Gastroesophageal sphincter (tissue), 4 donors: ENCODE measurements at regions not wholly inside any gene's neighbourhood (a gene's known extent, or its start where the extent isn't known, plus 50 kb on each side); places are given as distances from the start of the nearest gene placed in this dataset.

Source experiments
- ATAC-seq: fragments of 150-250 bp; one replicate; pipeline ENCODE4 v1.9.1; 2016; ENCODE audit warnings: mild to moderate bottlenecking, moderate library complexity
- H3K27ac ChIP-seq, 4 donors: fragments of 200-600 bp; sonication (generic) in 3 of 4; 1 replicate in 3 of 4; 2 replicates in 1 of 4; pipeline ENCODE4 v1.5.1; 2016 to 2019
- H3K27me3 ChIP-seq: fragments of 200-600 bp; sonication (generic); one replicate; pipeline ENCODE4 v1.5.1; 2019
- H3K36me3 ChIP-seq, 2 donors: fragments of 200-600 bp; sonication (generic); one replicate each; pipeline ENCODE4 v1.5.1; 2019; ENCODE audit warnings: control low read depth in 1 of 2
- H3K4me1 ChIP-seq, 3 donors: fragments of 200-600 bp; sonication (generic); 1 replicate in 2 of 3; 2 replicates in 1 of 3; pipeline ENCODE4 v1.5.1; 2016 to 2019; ENCODE audit warnings: control low read depth in 2 of 3
- H3K4me3 ChIP-seq, 2 donors: fragments of 200-600 bp; sonication (generic); one replicate each; pipeline ENCODE4 v1.5.1; 2019; ENCODE audit warnings: mild to moderate bottlenecking in 1 of 2, moderate library complexity in 1 of 2
- H3K9me3 ChIP-seq, 3 donors: fragments of 200-600 bp; sonication (generic); one replicate each; pipeline ENCODE4 v1.5.1; 2017 to 2019; ENCODE audit warnings: control low read depth in 2 of 3
- EP300 ChIP-seq: sonication (generic); formaldehyde crosslinking; IDR thresholded peaks from one replicate; pipeline ENCODE4 v1.6.1; 2017; ENCODE audit warnings: antibody characterized with exemption, mild to moderate bottlenecking
- POLR2A ChIP-seq, 2 donors: fragments of 450-650 bp; IDR thresholded peaks; one replicate each; pipeline ENCODE4 v1.6.1; 2017; ENCODE audit warnings: antibody characterized with exemption in 2 of 2, mild to moderate bottlenecking in 2 of 2, moderate library complexity in 1 of 2
- POLR2AphosphoS5 ChIP-seq: sonication (generic); formaldehyde crosslinking; IDR thresholded peaks from one replicate; pipeline ENCODE4 v1.6.1; 2017; ENCODE audit warnings: antibody characterized with exemption
- WGBS, 2 donors: methylation state at CpG; one replicate each; pipeline ENCODE4 v1.1.5; 2018; ENCODE audit warnings: low coverage in 1 of 2; 5-methylcytosine and 5-hydroxymethylcytosine counted together
- TF ChIP-seq, protein P1 (sequence below), 4 experiments: fragments of 200-600 bp in 2 of 4; fragments of 450-650 bp in 2 of 4; sonication (generic) in 1 of 4; IDR thresholded peaks; one replicate each; pipeline ENCODE4 v1.5.1; 2017 to 2019; ENCODE audit warnings: antibody characterized with exemption in 4 of 4, mild to moderate bottlenecking in 2 of 4, moderate library complexity in 2 of 4

DNA sequence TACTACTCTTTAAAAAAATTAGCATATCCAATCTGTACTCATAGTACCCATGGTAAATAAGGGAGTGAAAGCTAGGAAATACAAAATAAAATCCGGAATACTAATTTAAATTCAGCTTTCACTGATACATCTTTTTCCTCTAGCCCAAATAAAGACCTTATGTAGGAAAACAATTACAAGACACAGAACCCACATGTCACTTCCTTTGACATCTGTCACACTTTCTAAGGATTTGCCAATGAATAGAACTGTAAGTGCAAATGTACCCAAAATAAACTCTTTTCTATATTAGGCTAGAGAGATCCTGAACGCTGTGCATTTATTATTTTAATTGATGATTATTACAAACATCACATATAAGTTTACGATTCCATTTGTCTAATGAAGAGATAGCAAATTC lies 393.0 kb downstream of the LRRIQ3 start:
- TF ChIP-seq, protein P1, sequence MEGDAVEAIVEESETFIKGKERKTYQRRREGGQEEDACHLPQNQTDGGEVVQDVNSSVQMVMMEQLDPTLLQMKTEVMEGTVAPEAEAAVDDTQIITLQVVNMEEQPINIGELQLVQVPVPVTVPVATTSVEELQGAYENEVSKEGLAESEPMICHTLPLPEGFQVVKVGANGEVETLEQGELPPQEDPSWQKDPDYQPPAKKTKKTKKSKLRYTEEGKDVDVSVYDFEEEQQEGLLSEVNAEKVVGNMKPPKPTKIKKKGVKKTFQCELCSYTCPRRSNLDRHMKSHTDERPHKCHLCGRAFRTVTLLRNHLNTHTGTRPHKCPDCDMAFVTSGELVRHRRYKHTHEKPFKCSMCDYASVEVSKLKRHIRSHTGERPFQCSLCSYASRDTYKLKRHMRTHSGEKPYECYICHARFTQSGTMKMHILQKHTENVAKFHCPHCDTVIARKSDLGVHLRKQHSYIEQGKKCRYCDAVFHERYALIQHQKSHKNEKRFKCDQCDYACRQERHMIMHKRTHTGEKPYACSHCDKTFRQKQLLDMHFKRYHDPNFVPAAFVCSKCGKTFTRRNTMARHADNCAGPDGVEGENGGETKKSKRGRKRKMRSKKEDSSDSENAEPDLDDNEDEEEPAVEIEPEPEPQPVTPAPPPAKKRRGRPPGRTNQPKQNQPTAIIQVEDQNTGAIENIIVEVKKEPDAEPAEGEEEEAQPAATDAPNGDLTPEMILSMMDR (IDR thresholded peaks at IDR 0.05) = no peak
- TF ChIP-seq POLR2A (IDR thresholded peaks at IDR 0.05) (no peak), EP300 (no peak), POLR2AphosphoS5 (no peak)
- no peak overlapping the region for H3K27ac ChIP-seq
- ATAC-seq = no peak
- no peaks in the 10 kb centered on the region for H3K36me3 ChIP-seq
- no peaks in the 10 kb centered on the region for H3K9me3 ChIP-seq
- no peak overlapping the region for H3K4me3 ChIP-seq
- H3K27me3 ChIP-seq = no peaks in the 10 kb centered on the region
- no peaks in the 10 kb centered on the region for H3K4me1 ChIP-seq
- WGBS, 2 donors = 66 to 88% methylated on average over 3 of the region's 3 CpGs

GRCh38 chr1:73803380-73803779 lies 394.6 kb downstream of the LRRIQ3 start:
- H3K4me1 ChIP-seq = no peaks in the 10 kb centered on the region
- H3K27ac ChIP-seq = no peak overlapping the region
- no peak for ATAC-seq
- H3K27me3 ChIP-seq = no peaks in the 10 kb centered on the region
- WGBS, 2 donors = 87 to 100% methylated on average over 3 to 4 of the region's 4 CpGs
- no peak overlapping the region for H3K4me3 ChIP-seq
- no peak for TF ChIP-seq POLR2AphosphoS5
- TF ChIP-seq EP300 = no peak
- TF ChIP-seq POLR2A (IDR thresholded peaks at IDR 0.05) = no peak
- TF ChIP-seq, protein P1 (IDR thresholded peaks at IDR 0.05) = no peak
- H3K9me3 ChIP-seq = no peaks in the 10 kb centered on the region
- no peaks in the 10 kb centered on the region for H3K36me3 ChIP-seq

GRCh38 chr1:73801912-73802429 lies 396.0 kb downstream of the LRRIQ3 start:
- Histone ChIP-seq H3K4me1 (no peaks in the 10 kb centered on the region), H3K36me3 (no peaks in the 10 kb centered on the region), H3K27me3 (no peaks in the 10 kb centered on the region), H3K9me3 (no peaks in the 10 kb centered on the region), H3K27ac (no peak overlapping the region), H3K4me3 (no peak overlapping the region)
- TF ChIP-seq, protein P1 (IDR thresholded peaks at IDR 0.05) = no peak
- TF ChIP-seq EP300 = no peak
- no peak for TF ChIP-seq POLR2AphosphoS5
- TF ChIP-seq POLR2A (IDR thresholded peaks at IDR 0.05) = no peak
- 0 to 27% methylated on average over 1 of the region's 1 CpG for WGBS, 2 donors
- no peak for ATAC-seq

DNA sequence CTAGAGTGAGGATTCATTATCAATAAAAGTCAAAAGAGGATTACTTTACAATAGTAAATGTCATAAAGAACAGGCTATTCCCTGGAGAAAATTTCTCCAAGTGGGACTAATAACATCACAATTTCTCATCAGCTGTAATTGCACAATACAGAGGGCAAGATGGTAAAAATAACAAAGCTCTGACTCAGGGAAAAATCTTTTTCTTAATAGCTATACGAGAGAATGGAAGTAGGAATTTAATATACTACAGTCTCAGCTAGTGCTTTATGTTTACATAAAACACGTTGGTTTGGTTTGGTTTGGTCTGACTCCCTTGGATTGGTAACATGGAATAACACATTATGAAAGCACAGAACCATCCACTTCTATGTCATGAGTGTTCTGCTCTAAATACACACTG lies 397.6 kb downstream of the LRRIQ3 start:
- Histone ChIP-seq H3K9me3 (no peaks in the 10 kb centered on the region), H3K4me3 (no peak overlapping the region), H3K27me3 (no peaks in the 10 kb centered on the region), H3K36me3 (no peaks in the 10 kb centered on the region), H3K4me1 (no peaks in the 10 kb centered on the region), H3K27ac (peak overlapping the region in 1 of 4 donors; percentile 7)
- TF ChIP-seq, protein P1 (IDR thresholded peaks at IDR 0.05) = no peak
- TF ChIP-seq POLR2AphosphoS5 = no peak
- no peak for TF ChIP-seq POLR2A (IDR thresholded peaks at IDR 0.05)
- TF ChIP-seq EP300 = no peak
- ATAC-seq = peak; percentile 28
- WGBS, 2 donors = 19 to 28% methylated on average over 2 of the region's 2 CpGs

DNA sequence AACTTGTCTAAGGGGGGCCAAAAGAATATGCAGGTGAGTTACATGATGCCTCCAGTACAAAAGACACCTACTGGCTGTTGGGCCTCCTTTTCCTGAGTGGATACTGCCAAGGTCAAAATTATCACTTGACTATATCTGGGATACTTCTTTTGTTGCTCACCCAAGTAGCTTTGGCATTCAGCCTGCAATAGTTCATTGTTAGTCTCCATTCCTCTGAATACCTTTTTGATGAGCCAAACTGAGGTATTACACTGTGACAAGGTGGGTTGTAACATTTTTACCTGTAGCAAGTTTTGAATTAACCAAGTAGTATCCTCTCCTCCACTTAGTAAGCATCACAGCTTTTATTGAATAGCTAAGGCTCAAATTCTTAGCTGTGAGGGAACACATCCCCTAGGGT lies 408.0 kb downstream of the LRRIQ3 start:
- no peaks in the 10 kb centered on the region for H3K9me3 ChIP-seq
- H3K4me1 ChIP-seq = no peaks in the 10 kb centered on the region
- no peak for ATAC-seq
- no peaks in the 10 kb centered on the region for H3K27me3 ChIP-seq
- no peak overlapping the region for H3K4me3 ChIP-seq
- H3K27ac ChIP-seq = no peak overlapping the region
- TF ChIP-seq, protein P1 (IDR thresholded peaks at IDR 0.05) = no peak
- TF ChIP-seq POLR2A (IDR thresholded peaks at IDR 0.05) = no peak
- no peaks in the 10 kb centered on the region for H3K36me3 ChIP-seq
